ENCODE measurements at regions not wholly inside any gene's neighbourhood (a gene's known extent, or its start where the extent isn't known, plus 50 kb on each side); places are given as distances from the start of the nearest gene placed in this dataset.

DNA sequence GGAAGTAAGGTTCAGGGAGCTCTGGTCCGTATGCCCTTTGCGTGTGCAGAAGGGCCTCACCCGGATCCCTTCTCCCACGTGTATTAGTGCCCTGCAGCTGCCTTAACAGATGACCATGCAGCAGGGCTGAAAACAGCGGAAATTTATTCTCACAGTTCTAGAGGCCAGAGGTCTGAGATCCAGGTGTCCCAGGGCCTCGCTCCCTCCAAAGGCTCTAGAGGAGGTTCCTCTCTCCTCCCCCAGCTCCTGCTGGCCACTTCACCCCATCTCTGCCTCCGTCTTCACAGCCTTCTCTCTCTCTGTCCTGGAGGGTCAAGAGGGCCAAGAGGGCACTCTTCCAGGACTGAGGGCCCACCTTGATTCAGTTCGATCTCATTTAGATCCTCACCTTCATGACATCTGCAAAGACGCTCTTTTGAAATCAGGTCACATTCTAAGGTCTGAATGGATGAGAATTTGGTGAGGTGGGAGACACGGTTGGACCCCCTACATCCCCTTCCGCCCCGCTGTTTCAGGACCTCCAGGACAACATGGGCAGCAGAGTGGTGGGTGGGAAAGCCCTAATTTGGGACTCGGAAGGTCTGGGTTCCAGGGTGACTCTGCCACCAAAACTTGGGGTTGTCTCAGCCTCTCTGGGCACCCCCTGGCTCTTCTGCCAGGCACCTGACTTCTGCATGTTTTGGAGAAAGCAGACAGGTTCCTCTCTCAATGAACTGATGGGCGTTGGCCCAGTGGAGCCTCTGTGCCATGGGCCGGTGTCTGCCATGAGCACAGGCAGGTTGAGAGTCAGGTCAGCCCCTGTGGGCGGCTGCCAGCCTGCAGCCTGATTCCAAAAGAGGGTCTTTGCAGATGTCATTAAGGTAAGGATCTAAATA is 361.2 kb downstream of the SEC14L1 start:
- TF ChIP-seq, protein P1, sequence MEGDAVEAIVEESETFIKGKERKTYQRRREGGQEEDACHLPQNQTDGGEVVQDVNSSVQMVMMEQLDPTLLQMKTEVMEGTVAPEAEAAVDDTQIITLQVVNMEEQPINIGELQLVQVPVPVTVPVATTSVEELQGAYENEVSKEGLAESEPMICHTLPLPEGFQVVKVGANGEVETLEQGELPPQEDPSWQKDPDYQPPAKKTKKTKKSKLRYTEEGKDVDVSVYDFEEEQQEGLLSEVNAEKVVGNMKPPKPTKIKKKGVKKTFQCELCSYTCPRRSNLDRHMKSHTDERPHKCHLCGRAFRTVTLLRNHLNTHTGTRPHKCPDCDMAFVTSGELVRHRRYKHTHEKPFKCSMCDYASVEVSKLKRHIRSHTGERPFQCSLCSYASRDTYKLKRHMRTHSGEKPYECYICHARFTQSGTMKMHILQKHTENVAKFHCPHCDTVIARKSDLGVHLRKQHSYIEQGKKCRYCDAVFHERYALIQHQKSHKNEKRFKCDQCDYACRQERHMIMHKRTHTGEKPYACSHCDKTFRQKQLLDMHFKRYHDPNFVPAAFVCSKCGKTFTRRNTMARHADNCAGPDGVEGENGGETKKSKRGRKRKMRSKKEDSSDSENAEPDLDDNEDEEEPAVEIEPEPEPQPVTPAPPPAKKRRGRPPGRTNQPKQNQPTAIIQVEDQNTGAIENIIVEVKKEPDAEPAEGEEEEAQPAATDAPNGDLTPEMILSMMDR (conservative IDR thresholded peaks at IDR 0.05): no peak

DNA sequence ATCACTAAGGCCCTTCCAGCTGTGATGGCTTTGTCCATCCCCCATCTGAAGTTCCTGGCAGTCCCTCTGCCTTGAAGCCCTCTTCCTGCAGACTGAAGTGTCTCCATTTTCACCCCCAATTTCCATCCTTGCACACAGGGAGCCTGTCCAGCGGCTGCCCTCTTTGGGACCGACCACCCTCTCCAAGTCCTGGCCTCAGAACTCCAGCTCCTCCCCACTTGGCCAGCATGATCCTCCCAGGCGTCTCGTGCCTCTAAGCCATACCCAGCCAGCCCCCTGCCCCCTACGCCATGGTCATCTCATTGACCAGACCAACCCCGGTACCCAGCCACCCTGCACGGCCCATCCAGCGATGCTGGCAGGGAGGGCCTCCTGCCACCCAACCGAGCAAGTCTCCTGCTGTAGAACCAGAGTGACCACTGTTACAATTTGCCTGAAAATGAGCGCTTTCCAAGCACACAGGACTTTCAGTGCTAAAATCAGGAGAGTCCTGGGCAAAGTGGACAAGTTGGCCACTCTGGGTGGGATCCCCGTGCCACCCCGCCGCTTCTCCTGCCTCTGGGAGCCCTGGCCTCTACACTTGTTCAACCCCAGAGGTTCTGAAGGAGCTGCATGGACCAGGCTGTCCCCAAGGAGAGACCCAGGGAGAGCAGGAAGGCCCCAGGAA is 362.0 kb downstream of the SEC14L1 start:
- TF ChIP-seq, protein P1 (conservative IDR thresholded peaks at IDR 0.05): no peak
- no peak overlapping the region for H3K27ac ChIP-seq

More for the DNA sequence above, 361.2 kb downstream of the SEC14L1 start:
- no peak overlapping the region for H3K27ac ChIP-seq

DNA sequence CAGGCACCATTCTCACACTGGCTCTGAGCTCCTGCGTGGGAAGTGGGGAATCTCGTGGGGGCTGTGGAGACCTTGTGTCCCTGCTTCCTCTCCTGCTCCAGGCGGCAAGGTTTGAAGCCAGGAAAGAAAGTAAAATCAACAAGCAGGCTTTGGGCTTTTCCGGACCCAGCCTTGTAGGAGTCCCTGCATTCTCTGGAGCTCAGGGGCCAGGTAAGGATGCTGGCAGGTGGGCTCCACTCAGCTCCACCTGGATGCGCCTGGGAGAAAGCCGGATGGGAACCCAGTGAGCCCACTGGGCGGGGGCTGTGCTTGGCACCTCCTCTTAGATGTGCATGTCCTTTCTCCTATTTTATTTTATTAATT is 362.5 kb downstream of the SEC14L1 start:
- no peak overlapping the region for H3K27ac ChIP-seq
- TF ChIP-seq, protein P1 (conservative IDR thresholded peaks at IDR 0.05): no peak

DNA sequence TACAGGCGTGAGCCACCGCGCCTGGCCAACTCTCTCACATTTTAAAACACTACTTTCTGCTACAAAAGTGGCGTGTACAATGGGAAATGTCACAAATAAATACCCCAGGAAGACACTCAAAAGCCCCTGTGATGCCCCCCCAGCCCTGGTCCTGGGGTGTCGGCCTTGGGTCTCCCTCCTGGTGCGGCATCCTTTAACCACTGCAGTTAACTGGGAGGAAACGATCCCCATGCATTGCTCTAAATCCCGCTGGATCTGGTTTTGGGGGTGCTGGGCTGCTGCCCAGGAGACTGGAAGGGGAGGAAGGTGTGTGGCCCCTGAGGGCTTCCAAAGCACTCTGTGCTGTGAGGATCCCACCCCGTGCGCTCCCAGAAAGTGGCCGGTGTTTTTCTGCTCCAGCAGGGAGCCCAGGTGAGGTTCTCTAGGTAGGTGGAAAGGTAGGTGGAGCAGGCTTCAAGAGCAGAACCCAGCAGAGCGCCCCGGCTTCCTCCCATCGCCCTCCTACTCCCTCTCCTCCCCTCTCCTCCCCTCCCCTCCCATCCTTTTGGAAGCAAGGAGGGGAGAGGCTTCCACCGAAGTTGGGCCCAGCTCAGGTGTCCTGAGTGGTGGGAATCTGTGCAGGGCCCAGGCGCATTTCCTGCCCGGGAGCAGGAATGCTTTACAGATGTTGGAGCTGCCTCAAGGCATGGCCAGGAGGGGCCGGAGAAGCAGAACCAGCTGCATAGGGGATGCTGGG is 363.3 kb downstream of the SEC14L1 start:
- no peak overlapping the region for H3K27ac ChIP-seq
- TF ChIP-seq, protein P1 (conservative IDR thresholded peaks at IDR 0.05): no peak

DNA sequence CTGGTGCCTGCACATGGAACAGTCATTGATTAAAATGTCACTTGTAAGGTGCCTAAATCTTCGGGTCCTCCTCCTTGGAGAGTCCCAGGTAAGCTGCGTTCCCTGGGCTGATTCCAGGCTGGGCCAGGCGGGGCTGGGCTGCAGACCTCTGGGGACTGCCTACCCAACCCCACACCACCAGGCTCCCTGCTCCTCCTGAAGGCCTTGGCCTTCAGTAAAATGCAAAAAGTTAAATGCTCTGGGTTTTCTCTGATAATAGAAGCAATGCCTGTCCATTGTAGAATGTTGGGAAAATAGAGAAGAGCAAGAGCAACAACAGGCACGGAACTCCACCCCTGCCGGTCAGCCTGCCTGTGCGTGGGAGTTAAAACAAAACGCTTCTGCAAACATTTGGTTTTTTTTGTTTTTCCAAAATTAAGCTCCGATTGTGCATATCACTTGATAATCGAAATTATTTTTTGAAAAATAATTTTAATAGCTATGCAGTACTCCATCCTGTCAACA is 363.9 kb downstream of the SEC14L1 start:
- TF ChIP-seq, protein P1 (conservative IDR thresholded peaks at IDR 0.05): no peak
- no peak overlapping the region for H3K27ac ChIP-seq

DNA sequence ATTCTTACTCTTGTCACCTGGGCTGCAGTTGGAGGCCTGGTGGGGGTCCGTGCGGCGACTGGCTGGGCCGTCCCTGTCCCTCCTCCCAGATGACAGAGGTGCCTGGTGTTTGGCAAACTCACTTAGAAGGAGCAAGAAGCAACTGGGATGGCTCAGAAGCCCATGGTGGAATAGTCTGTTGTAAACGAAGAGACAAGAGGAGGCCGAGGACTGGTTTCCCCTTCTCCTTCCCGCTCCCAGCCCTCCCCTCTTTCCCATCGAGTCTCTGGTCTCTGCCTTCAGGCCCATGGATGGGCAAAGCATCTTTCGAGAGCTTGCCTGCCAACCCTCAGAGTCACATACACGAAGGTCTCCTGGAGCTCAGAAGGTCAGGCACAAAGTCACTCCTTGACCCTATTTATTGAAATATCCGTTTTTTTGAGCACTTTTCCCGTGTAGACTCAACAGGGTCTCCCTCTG is 364.4 kb downstream of the SEC14L1 start:
- TF ChIP-seq, protein P1 (conservative IDR thresholded peaks at IDR 0.05): no peak

More for the DNA sequence above, 364.4 kb downstream of the SEC14L1 start:
- H3K27ac ChIP-seq: no peak overlapping the region

Data from VCaP (cell line).